ENCODE measurements at regions not wholly inside any gene's neighbourhood (a gene's known extent, or its start where the extent isn't known, plus 50 kb on each side); places are given as distances from the start of the nearest gene placed in this dataset.

- no peak for DNase-seq (ENCODE audit: extremely low read depth, low read depth)
- H3K4me3 ChIP-seq (replicated peaks; ENCODE audit: low read depth, low read length), result no peak overlapping the region
- TF ChIP-seq CTCF (IDR thresholded peaks at IDR 0.05; ENCODE audit: low read depth, low read length, missing control alignments), result no peak
These were observed 100.1 kb upstream of the FSHR start for GRCh38 chr2:49254401-49254800.

- no peak for TF ChIP-seq CTCF (IDR thresholded peaks at IDR 0.05; ENCODE audit: low read depth, low read length, missing control alignments)
- no peak overlapping the region for H3K4me3 ChIP-seq (replicated peaks; ENCODE audit: low read depth, low read length)
- no peak for DNase-seq (ENCODE audit: extremely low read depth, low read depth)
These were observed 97.5 kb upstream of the FSHR start for GRCh38 chr2:49251766-49252165.

- H3K4me3 ChIP-seq (replicated peaks; ENCODE audit: low read depth, low read length), result no peak overlapping the region
- no peak for TF ChIP-seq CTCF (IDR thresholded peaks at IDR 0.05; ENCODE audit: low read depth, low read length, missing control alignments)
- DNase-seq (ENCODE audit: extremely low read depth, low read depth), result no peak
These were observed 96.9 kb upstream of the FSHR start for GRCh38 chr2:49251251-49251650.

- H3K4me3 ChIP-seq (replicated peaks; ENCODE audit: low read depth, low read length), result no peak overlapping the region
- TF ChIP-seq CTCF (IDR thresholded peaks at IDR 0.05; ENCODE audit: low read depth, low read length, missing control alignments), result no peak
- DNase-seq (ENCODE audit: extremely low read depth, low read depth), result peak; percentile 63
These were observed 94.2 kb upstream of the FSHR start for GRCh38 chr2:49248506-49248905.

GRCh38 chr2:49241991-49242390 is 87.7 kb upstream of the FSHR start:
- no peak for TF ChIP-seq CTCF (IDR thresholded peaks at IDR 0.05; ENCODE audit: low read depth, low read length, missing control alignments)

GRCh38 chr2:49241501-49241900 is 87.2 kb upstream of the FSHR start:
- no peak for TF ChIP-seq CTCF (IDR thresholded peaks at IDR 0.05; ENCODE audit: low read depth, low read length, missing control alignments)
- H3K4me3 ChIP-seq (replicated peaks; ENCODE audit: low read depth, low read length), result no peak overlapping the region
- no peak for DNase-seq (ENCODE audit: extremely low read depth, low read depth)

More at GRCh38 chr2:49241991-49242390, 87.7 kb upstream of the FSHR start:
- DNase-seq (ENCODE audit: extremely low read depth, low read depth), result no peak
- H3K4me3 ChIP-seq (replicated peaks; ENCODE audit: low read depth, low read length), result no peak overlapping the region

GRCh38 chr2:49240608-49241007 is 86.3 kb upstream of the FSHR start:
- DNase-seq (ENCODE audit: extremely low read depth, low read depth), result no peak
- no peak overlapping the region for H3K4me3 ChIP-seq (replicated peaks; ENCODE audit: low read depth, low read length)
- TF ChIP-seq CTCF (IDR thresholded peaks at IDR 0.05; ENCODE audit: low read depth, low read length, missing control alignments), result no peak
